ENCODE measurements at regions not wholly inside any gene's neighbourhood (a gene's known extent, or its start where the extent isn't known, plus 50 kb on each side); places are given as distances from the start of the nearest gene placed in this dataset.

DNA sequence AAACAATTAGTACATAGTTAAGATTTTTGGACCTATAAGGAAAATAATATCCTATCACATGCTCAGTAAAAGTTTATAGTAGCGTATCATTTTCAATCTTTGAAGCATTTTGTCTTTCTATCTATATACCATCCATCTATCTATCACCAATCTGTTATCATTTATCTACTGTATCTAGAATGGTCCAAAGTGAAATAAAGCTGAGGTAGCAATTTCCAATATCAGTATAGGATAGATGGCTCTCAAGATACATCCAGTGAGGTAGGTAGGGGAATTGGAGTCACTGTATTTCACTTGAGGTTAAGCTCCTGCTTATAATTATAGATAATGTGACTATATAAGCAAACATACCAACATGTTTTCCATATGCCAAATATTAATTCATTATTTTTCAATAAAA lies 889.1 kb upstream of the CTNND2 start:
- TF ChIP-seq POLR2A (IDR thresholded peaks at IDR 0.05; ENCODE audit: low read length) (no peak), GATA1 (IDR thresholded peaks at IDR 0.05; ENCODE audit: low read depth, low read length) (no peak)
